ENCODE measurements at regions not wholly inside any gene's neighbourhood (a gene's known extent, or its start where the extent isn't known, plus 50 kb on each side); places are given as distances from the start of the nearest gene placed in this dataset.

DNA sequence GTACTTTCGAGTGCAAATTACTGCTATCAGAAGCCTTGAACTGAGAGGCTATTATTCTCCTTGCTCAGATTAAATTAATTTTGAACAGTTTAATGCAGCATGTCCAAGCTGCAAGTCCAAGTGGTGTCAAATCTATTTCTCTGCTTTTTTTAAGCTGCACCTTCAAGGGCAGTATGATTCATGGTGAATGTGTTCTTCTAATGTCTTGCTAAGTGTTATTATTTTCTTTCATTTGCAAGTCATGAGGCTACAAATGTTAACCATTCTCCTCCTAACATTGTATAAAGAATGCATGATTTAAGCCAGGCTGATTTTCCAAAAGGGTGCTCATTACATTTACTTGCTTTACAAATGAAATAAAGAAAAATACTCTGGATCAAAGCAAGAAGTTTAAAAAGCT is 200.4 kb downstream of the TEX13C start:
- no peak overlapping the region for H3K4me3 ChIP-seq
- TF ChIP-seq, protein P1, sequence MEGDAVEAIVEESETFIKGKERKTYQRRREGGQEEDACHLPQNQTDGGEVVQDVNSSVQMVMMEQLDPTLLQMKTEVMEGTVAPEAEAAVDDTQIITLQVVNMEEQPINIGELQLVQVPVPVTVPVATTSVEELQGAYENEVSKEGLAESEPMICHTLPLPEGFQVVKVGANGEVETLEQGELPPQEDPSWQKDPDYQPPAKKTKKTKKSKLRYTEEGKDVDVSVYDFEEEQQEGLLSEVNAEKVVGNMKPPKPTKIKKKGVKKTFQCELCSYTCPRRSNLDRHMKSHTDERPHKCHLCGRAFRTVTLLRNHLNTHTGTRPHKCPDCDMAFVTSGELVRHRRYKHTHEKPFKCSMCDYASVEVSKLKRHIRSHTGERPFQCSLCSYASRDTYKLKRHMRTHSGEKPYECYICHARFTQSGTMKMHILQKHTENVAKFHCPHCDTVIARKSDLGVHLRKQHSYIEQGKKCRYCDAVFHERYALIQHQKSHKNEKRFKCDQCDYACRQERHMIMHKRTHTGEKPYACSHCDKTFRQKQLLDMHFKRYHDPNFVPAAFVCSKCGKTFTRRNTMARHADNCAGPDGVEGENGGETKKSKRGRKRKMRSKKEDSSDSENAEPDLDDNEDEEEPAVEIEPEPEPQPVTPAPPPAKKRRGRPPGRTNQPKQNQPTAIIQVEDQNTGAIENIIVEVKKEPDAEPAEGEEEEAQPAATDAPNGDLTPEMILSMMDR (IDR thresholded peaks at IDR 0.05): no peak
- TF ChIP-seq POLR2A (IDR thresholded peaks at IDR 0.05): no peak
- ATAC-seq (no peak), DNase-seq (no peak)
- H3K36me3 ChIP-seq: no peaks in the 10 kb centered on the region
- H3K27me3 ChIP-seq: no peaks in the 10 kb centered on the region
- 50 to 65% (median 57%) methylated on average over 1 of the region's 1 CpG for WGBS, 4 donors
- no peaks in the 10 kb centered on the region for H3K4me1 ChIP-seq
- no peaks in the 10 kb centered on the region for H3K9me3 ChIP-seq
- intact Hi-C loops (cut with DNase I): no loop called here
- H3K27ac ChIP-seq: no peak overlapping the region

DNA sequence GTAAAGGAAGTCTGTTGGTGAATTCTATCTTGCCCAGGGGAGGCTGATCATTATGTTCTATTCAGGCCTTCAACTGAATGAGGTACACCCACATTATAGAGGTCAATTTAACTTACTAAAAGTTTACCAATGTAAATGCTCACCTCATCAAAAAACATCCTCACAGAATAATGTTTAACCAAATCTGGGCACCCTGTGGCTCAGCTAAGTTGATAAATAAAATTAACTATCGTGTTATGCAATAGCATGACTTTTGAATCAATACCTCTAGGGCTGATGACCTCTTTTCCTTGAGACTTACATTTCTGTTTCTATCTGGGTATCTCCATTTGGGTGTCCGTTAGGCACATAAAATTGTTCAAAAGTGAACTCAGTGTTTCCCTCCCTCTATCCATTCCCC is 203.1 kb downstream of the TEX13C start:
- H3K9me3 ChIP-seq: peaks cover 0 to 7% (median 0%) of the 10 kb centered on the region in 12 donors
- intact Hi-C loops (cut with DNase I): no loop called here
- WGBS, 4 donors: 32 to 80% (median 33%) methylated on average over 2 of the region's 2 CpGs
- H3K27me3 ChIP-seq: no peaks in the 10 kb centered on the region
- no peaks in the 10 kb centered on the region for H3K36me3 ChIP-seq
- no peak for DNase-seq
- ATAC-seq: no peak
- no peak overlapping the region for H3K4me3 ChIP-seq
- no peak overlapping the region for H3K27ac ChIP-seq
- no peaks in the 10 kb centered on the region for H3K4me1 ChIP-seq
- TF ChIP-seq, protein P1 (IDR thresholded peaks at IDR 0.05): no peak
- no peak for TF ChIP-seq POLR2A (IDR thresholded peaks at IDR 0.05)

DNA sequence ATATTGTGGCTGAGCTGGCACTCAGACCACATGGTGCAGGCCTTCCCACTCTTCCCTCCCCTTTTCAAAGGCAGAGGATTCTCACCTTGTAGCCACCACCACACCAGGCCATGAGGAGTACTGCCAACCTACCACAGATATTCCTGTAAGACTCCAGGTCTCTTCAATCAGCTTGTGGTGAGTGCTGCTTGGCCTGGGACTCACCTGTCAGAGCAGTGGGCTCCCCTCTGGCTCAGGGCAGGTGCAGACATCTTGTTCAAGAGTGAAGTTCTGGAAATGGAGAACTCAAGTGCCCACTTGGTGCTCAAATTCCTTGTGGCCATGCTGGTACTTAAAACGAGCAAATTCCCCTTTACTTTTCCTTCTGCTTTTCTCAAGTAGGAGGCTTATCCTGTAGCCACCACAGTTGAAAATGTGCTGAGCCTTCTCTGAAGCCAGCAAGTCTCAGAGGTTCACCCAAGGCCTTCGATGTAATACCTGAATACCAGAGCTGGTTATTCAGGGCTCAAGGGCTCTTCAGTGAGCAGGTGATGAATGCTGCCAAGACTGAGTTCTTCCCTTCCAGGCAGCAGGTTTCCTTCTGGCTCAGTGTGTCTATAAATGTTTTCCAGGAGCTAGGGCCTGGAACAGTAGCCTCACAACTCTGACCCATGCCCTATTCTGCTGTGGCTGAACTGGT is 212.9 kb downstream of the TEX13C start:
- DNase-seq: no peak
- intact Hi-C loops (cut with DNase I): no loop called here
- no peaks in the 10 kb centered on the region for H3K36me3 ChIP-seq
- H3K27me3 ChIP-seq: no peaks in the 10 kb centered on the region
- ATAC-seq: no peak
- H3K4me3 ChIP-seq: no peak overlapping the region
- no peaks in the 10 kb centered on the region for H3K4me1 ChIP-seq
- TF ChIP-seq, protein P1 (IDR thresholded peaks at IDR 0.05): no peak
- TF ChIP-seq POLR2A (IDR thresholded peaks at IDR 0.05): no peak
- 24 to 68% (median 50%) methylated on average over 2 of the region's 2 CpGs for WGBS, 4 donors
- no peak overlapping the region for H3K27ac ChIP-seq
- H3K9me3 ChIP-seq: peaks cover 0 to under 1% (median 0%) of the 10 kb centered on the region in 12 donors

DNA sequence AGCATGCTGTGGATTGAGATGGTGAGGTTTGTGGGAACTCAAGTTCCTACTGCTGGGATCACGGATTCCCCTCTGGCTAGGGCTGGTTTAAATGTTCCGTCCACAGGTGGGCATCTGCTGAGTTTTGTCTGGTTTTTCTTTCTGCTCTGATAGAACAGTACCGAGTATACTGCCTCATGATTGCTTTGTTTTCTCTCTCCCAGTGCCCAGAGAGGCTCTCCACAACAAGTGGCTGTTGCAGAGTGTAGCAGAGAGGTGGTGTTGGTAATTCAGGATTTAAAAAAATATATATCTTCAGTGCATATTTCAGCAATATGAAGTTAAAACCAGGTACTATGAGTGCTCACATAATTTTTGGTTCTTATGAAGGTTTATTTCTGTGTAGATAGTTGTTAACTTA is 213.7 kb downstream of the TEX13C start:
- intact Hi-C loops (cut with DNase I): no loop called here
- H3K27me3 ChIP-seq: no peaks in the 10 kb centered on the region
- TF ChIP-seq POLR2A (IDR thresholded peaks at IDR 0.05): no peak
- TF ChIP-seq, protein P1 (IDR thresholded peaks at IDR 0.05): no peak
- H3K4me1 ChIP-seq: no peaks in the 10 kb centered on the region
- ATAC-seq (no peak), DNase-seq (no peak)
- H3K27ac ChIP-seq: no peak overlapping the region
- H3K4me3 ChIP-seq: no peak overlapping the region
- H3K9me3 ChIP-seq: no peaks in the 10 kb centered on the region
- H3K36me3 ChIP-seq: no peaks in the 10 kb centered on the region
- 52 to 79% (median 62%) methylated on average over 3 of the region's 3 CpGs for WGBS, 4 donors

Data from heart left ventricle (tissue), 16 donors.